NCI-H345 treated with DMSO at 0.1 percent for 48 hours (cell line): ENCODE measurements at regions not wholly inside any gene's neighbourhood (a gene's known extent, or its start where the extent isn't known, plus 50 kb on each side); places are given as distances from the start of the nearest gene placed in this dataset.
"Not testable (repeated sequence)": the region's sequence is repeated elsewhere in the genome, so short reads cannot be mapped to it uniquely, and the experiment has no call there.

Experiments used
- DNase-seq: peaks from one replicate; lab custom pipeline; 2025; ENCODE audit not compliant: unreplicated experiment; lab: John Stamatoyannopoulos, UW

DNA sequence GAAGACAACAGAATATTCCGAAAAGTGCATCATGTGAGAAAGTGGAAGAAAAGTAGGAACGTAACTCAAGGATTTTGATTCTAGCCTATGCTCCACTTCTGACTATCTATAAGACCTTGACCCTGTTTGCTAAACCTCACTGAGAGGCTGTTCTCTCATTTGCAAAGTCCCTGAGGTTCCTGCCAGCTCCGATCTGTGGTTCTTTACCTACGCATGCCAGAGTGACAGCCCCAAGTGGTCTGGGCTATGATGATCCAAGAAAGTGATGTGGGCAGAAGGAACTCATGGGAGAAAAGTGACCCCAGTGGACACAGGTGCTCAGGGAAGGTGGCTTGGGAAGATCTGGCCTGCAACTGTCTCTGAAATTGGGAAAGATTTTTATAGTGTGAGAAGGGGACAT, 301.1 kb upstream of the CDH11 start:
- DNase-seq = no peak

DNA sequence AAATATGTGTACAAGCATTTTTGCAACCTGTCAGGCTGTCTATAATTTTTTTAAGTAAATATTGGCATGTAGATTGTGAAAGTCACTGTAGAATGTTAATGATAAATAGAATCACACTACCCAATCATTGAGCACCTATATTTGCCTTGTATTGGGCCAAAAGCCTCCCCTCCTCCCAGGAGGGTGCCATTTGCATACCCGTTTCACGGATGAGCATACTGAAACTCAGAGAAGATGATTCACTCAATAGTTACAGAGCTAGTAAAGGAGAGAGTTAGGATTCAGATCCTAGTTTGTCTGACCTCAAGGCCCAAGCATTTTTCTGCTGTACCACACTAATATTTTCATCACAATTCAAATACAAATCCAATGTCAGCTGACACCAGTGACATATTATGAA, 299.7 kb upstream of the CDH11 start:
- DNase-seq = no peak

DNA sequence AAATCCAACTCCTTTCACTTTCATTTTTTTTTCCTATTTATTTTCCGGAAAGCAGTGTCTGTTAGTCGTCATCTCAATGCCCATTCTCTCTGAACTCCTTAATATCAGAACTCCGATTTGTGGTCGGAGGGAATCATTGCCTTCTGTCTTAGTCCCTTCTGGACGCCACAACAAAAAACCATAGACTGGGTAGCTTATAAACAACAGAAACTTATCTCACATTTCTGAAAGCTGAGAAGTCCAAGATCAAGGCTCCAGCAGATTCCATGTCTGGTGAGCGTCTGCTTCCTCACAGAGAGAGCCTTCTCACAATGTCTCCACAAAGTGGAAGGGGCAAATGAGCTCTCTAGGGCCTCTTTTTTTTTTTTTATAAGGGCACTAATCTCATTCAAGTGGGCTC, 296.6 kb upstream of the CDH11 start:
- DNase-seq = no peak

DNA sequence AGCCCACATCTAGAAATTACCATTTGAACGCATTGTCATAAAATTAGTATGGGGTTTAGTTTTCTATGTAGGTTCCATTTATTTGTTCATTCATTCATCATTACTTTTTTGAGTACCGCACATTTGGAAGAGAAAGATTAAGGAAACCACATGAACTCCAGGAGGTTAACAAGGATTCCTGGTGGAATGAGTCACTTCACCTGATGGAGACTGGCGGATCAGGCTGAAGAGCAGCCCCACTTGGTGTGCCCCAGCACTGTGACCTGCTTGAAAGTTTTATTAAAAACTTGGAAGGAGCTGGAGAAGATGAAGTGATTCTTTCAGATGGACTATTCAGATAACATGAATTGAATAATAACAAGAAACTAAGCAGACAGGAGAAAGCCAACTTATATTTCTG, 293.6 kb upstream of the CDH11 start:
- DNase-seq = no peak

DNA sequence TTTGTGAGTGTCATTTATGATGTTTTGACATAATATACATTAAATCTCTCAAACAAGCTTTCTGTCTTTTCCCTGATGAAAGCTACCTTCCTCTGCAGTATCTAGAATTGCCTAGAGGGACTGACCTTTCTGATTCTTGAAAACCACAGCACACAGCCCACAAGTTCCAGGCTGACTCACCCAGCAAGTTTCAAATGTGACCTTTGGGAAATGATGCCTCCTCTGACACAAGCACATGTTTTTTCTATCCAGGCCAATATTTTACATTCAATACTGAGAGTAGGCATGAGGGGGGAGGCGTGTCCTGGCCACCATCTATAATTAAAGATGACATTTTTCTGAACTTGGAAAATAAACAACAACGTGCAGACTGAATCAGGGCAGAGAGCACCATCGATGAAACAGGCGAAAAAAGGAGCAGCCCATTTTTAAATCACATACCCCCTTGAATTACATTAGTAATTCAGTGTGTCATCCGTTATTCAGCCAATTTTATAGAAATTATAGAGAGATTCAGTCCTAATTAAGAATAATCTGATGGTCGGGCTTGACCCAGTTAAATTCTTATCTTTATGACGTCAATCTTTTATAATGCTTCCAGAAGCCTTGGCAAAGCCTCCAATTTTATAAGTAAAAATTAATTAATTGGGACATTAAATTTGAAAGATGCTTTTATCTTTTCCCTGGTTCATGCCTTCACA, 292.6 kb upstream of the CDH11 start:
- DNase-seq = no peak

DNA sequence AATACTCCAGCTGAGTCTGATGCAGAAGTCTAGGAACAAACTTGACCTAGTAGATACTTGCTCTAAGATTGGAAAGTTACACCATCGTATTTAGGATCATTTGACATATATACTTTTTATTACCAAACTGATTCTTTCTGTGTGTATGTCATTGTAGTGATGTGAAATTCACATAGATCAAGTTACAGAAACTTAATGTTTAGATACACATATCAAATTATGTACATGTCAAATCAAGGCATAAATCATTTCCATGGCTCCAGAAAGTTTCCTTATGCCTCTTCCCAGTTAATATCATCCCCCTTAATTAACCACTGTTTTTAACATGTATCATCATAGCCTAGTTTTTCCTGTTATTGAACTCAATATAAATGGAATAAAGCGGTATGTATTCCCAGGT, 292.0 kb upstream of the CDH11 start:
- DNase-seq = no peak

DNA sequence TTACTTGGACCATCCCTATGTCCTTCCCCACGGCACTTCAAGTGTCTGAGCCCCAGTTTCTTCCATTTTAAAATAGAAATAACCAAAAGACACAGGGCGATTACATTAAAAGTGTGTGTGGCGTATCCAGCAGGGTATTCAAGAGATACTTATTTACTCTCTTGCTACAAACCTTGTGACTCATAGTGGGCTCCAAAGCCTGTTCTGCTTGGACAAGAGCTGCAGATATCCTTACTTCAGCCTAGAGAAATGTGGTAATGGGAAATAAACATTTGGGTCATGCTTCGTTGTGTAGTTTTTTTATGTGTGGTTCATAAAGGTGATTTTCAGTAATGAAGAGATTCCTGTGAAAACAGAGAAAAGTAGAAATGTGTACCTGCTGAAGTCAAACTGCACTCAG, 288.9 kb upstream of the CDH11 start:
- no peak for DNase-seq

DNA sequence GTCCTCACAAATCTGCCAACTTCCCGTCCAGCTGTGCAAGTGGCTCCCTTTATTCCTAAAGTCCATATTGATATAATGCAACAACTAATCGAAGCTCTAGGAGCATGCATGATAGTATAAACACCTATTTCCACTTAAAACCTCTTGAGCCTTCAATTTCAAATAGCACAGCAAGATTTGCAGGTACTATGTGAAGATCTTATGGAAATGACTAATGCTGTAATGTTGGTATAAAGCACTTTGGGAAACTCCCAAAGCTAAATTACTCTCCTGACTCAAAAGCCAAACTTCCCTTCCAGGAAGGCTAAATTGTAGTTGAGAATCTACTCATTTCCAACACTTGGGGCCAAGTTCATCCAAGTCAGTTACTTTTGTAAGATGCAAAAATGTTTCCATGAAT, 287.6 kb upstream of the CDH11 start:
- no peak for DNase-seq

DNA sequence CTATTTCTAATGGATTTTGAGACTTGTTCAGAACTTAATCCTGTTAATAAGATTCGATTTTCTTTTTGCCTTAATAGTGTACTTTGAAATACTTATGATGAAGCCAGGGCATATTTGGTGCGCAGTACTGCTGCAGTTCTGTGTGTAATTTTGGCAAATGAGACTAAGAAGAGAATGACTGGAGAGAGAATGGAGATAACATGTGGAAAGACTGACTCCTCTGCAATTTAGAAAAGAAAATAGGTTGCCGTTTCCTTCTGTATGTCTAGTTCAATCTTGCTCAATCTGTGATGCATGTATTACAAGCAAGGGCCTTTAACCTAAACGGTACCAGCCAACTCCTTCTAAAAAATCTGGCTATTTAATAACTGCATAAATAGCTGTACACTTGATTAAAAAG, 285.1 kb upstream of the CDH11 start:
- DNase-seq = no peak

DNA sequence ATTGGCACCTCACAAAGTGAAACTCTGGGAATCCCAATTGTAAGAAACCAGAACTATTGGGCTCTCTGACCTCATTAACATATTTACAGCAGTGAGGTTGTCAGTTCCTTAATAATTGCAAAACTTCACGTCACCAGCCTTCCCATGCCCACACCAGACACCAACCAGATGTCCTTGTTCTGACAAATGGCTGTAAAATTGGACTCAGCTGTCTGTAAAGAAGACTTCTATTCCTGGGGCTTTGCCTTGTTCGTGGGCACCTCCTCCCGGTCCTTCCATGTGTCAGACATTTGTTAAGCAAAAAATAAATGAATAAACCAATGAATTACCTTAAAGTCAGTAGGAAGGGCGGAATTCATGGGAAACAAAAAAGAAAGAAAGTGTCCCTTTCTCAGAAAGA, 284.3 kb upstream of the CDH11 start:
- DNase-seq = no peak

DNA sequence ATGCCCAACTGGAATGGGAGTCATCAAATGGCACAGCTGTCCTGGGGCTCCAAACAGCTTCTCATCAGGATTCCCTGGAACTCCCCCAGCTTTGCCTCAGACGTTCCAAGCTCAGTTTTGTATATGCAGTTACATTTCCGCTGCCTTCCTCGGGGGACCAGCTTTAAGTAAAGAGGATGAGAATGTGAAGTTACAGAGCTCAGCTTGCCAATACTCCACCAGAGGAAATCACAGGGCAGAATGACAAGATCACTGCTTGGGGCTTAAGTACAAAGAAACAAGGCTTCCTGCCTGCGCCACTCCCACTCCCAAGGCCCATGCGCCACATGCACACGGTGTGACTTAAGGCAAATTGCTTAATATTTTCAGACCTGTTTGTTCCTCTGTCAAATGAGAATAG, 272.4 kb upstream of the CDH11 start:
- DNase-seq = no peak

DNA sequence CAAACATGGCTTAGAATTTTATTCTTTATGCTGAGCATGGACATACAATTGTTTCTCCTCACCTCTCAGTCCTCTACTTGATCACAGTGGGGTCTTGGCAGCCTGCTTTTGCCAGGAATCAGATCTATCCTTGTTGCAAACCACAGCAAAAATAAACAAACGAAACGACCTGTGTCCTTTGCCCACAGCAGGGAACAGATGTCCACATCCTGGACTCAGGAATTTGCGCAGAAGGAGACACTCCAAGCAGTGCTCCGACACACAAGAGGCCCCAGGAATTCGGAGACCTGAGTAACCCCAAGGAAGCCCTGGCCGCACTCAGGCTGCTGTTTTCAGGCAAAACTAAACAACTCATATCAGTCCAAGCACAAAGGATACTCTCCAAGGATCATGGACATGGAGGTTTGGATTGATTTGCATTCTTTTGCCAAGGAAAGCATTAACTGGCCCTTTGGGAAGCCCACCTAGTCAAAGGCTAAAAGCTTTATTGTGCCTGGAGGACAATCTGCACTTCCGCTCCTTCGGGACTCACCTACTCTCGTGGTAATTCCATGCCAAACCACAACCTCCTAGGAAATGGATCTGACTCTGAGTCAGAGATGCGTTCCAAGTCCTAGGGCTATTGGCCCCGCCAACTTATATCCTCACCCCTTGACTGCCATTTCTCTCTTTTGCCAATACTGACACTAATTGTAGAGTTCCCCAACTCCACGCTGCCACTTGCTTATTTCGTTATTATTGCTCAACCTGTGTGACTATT, 271.1 kb upstream of the CDH11 start:
- DNase-seq = no peak

DNA sequence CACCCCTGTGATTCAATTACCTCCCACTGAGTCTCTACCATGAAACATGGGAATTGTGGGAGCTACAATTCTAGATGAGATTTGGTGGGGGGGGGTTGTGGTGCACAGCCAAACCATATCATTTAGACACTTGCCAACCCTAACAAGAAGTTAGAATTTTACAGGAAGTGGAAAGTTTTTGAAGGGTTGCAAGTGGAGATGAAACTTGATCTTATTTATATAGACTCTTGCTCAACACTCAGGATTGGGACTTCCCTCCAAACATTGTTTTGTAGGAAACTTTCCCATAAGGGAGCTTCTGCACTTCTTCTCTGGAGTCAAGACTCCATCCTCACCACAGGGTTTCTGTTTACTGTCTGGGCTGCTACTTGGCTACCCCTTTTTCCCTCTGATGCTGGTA, 266.7 kb upstream of the CDH11 start:
- no peak for DNase-seq

DNA sequence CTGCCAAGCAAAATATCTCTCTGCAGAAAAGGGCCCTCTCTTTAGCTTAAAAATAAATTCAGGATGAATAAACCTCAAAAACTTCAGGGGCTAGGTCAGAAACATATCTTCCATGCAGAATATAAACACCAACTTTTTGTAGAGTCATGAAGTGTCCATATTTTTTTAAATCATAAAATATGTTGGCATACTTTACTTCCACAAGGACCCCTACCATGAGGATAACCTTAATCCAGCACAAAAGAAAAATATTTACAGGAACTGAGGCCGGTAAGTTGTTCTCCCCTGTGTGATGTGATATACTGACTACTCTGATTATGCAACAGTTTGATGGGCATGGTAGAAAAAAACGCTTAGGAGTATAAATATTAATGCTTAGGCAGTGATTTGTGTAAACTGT, 264.8 kb upstream of the CDH11 start:
- no peak for DNase-seq

DNA sequence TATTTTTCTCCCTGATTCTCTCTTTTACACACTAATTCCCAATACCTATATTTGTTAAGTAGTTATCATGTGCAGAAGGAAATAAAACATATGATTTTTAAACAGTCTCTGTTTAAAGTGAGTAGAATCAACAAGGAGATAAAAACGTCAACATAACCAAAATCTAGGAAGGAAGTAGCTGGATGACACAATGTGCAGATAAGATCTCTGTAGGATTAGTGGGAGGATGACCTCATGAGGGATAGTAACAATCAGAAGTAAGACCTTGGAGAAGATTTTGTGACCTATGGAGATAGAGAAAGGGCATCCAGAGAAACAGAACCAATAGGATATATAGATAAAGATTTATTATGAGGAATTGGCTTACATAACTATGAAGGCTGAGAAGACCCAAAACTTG, 262.6 kb upstream of the CDH11 start:
- no peak for DNase-seq

DNA sequence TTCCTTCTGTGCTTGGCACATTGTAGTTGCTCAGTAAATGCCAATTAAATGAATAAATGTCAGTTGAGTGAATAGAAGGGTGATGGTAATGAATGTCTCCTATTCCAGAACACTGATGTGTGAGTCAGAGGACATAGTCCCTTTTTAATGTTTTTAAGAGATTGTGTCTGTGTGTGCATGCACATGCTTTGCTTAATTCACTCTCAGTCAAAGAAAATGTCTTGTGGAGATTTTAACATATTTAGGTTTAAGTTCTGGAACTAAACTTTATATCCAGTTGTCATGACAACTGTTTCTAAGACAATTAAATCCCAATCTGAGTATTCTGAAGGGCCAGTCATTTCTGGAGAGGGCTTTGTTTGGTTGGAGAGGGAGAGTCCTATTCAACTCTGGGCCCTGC, 255.3 kb upstream of the CDH11 start:
- DNase-seq = no peak

DNA sequence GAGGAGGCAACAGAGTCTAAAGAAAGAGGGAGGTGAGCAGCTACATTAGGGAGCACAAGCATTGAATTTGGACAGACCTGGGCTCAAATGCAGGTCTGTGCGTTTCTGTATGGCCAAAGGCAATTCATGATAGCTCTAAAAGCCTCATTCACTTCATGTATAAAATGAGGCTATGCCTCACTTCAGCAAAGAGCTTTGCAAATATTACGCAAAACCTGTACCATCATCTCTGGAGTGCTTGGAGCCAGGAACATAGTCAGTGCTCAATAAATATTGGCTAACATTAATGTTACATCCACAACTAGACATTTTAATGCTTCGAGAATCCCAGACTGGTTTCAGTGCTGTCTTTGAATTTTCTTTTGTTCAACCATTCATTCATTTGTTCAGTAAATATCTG, 254.7 kb upstream of the CDH11 start:
- DNase-seq = no peak

DNA sequence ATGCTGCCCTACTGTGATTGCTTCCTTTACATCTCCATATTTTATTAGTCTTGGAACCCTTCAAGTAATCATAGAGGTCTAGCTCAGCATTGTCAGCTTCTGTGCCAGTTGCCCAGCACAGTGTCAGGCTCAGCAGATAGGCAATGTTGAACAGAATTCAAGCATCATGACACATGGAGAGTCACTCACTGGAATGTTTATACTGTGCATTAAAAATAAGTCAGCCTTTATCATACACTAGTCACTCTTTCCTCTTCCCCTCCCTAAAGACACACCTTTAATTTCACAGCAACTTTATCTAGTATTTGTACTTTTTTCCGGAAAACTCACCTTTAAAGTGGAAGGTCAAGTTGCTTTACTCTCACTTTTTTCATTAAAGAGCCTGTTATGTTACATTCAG, 253.8 kb upstream of the CDH11 start:
- DNase-seq = no peak

DNA sequence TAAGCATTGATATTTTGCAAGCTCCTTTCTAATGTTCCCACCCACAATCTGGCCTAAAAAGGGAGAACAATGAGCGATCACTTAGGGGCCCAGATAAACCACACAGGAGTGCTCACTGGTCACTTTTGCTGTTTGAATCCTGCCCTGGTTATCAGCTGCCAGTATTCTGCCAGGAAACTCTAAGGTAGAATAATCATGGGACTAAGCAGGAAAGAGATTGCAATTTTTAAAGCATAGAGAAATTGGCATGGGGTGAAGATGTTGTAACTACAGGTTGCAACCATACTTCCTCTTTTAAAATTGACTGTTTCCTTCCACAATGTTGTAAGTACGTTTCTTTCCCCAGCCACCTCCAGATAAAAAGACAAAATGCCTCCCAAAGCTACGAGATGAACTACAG, 251.2 kb upstream of the CDH11 start:
- no peak for DNase-seq

DNA sequence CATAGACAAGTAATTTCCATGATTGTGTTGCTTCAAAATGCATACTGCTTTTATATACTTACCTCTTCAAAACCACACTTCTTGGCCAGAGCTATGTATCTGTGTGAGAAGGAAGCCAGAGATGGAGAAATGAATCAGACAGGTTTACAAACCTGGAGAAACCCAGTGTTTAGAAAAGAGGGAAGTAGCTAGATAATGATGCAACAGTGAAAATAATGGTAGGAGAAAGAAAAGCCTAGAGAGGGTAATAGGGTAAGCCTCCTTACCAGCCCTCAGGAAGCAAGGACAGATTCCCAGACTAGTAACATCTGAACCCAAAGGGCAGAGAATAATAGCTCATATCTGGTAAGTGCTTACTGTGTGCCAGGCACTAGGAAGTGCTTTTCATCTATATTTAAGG, 250.3 kb upstream of the CDH11 start:
- DNase-seq = no peak

DNA sequence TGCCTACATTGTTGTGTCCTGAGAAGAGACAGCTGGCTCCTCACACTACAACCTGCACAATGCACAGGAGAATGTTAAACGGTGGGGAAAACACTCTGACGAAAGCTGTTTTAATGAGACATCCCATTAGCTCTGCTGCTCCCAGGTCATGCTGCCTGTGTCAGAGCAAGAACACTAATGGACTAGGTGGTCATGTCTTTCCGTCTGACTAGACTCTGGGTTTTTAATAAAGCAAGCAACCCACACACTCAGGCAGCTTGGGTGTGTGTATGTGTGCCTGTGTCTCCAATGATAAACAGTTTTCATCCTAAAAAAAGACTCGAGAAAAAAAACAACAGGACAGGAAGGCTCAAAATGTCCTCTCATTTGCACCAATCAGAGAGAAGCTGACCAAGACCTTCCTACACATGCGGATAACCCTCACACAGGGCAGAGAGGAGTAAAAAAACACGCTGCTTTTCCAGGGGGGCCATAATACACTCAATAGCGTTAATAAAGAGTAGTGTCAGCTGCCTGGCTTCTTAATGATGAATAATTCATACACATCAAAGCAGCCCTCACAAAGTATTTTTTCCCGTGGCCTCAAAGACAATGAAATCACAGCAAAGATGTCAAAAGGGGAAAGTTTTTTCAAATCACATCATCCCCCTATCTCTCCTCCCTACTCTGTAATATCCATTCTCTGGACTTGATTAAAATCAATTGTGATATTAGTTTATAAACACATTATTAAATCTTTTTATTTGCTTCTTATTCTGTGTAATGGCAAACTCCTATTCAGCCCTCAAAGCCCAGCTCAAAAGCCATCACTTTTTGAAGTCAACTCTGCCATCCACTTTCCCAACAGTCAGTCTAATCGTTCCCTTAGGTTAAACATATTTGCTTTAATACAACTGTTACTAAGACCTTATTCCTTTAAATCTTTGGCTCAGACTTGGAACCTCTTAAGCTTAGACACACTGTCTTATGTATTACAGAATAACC, 244.2 kb upstream of the CDH11 start:
- DNase-seq = no peak

DNA sequence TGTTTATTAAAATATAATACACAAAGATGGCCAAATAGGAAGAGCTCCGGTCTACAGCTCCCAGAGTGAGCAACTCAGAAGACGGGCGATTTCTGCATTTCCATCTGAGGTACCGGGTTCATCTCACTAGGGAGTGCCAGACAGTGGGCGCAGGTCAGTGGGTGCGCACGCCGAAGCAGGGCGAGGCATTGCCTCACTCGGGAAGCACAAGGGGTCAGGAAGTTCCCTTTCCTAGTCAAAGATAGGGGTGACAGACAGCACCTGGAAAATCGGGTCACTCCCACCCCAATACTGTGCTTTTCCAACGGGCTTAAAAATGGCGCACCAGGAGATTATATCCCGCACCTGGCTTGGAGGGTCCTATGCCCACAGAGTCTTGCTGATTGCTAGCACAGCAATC, 234.9 kb upstream of the CDH11 start:
- not testable (repeated sequence) for DNase-seq
